ENCODE measurements at regions not wholly inside any gene's neighbourhood (a gene's known extent, or its start where the extent isn't known, plus 50 kb on each side); places are given as distances from the start of the nearest gene placed in this dataset.

- TF ChIP-seq POLR2AphosphoS5 (IDR thresholded peaks at IDR 0.05) (no peak), EP300 (IDR thresholded peaks at IDR 0.05; ENCODE audit: low read depth) (no peak)
Measured at GRCh38 chr2:220310451-220310861, 683.0 kb downstream of the SLC4A3 start.

Measured in transverse colon (tissue), 3 donors.